NB4 (cell line): ENCODE measurements at regions not wholly inside any gene's neighbourhood (a gene's known extent, or its start where the extent isn't known, plus 50 kb on each side); places are given as distances from the start of the nearest gene placed in this dataset.

Experiments used
- DNase-seq: peaks from one replicate; pipeline ENCODE4 v3.0.0; 2010; ENCODE audit warnings: low read depth
- H3K4me3 ChIP-seq: one replicate; pipeline ENCODE4 v1.5.1; 2011; ENCODE audit warnings: mild to moderate bottlenecking, low read depth, low read length, moderate library complexity
- MAX ChIP-seq: IDR thresholded peaks from 2 replicates; pipeline ENCODE4 v1.6.1; 2011; ENCODE audit warnings: low read depth, low read length
- MYC ChIP-seq: IDR thresholded peaks from 2 replicates; pipeline ENCODE4 v1.6.1; 2011; ENCODE audit warnings: low read depth, low read length
- POLR2A ChIP-seq: IDR thresholded peaks from 2 replicates; pipeline ENCODE4 v1.6.1; 2011; ENCODE audit warnings: mild to moderate bottlenecking; ENCODE audit not compliant: insufficient read length; ENCODE audit errors: extremely low read depth
- TF ChIP-seq, protein P1 (sequence below): IDR thresholded peaks from one replicate; pipeline ENCODE4 v1.5.1; 2012; ENCODE audit warnings: low read depth, low read length

DNA sequence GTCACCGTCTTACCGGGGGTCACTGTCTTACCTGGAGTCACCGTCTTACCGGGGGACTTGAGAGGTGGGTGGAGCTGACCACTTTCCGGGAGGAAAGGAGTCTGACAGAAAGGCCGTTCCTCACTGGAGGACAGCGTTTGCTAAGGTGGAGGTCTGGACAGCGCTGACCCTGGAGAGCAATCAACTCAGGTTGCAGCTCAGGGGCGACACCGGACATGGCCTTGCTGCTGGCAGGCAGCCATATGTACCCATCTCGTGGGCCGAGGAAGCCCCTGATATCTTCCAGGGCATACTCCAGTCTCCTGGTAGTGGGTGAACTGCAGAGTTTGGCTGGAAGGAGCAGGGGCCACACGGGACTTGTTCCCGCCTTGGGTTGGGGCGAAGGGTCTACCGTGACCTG, 234.6 kb upstream of the MYT1L start:
- no peak for DNase-seq

DNA sequence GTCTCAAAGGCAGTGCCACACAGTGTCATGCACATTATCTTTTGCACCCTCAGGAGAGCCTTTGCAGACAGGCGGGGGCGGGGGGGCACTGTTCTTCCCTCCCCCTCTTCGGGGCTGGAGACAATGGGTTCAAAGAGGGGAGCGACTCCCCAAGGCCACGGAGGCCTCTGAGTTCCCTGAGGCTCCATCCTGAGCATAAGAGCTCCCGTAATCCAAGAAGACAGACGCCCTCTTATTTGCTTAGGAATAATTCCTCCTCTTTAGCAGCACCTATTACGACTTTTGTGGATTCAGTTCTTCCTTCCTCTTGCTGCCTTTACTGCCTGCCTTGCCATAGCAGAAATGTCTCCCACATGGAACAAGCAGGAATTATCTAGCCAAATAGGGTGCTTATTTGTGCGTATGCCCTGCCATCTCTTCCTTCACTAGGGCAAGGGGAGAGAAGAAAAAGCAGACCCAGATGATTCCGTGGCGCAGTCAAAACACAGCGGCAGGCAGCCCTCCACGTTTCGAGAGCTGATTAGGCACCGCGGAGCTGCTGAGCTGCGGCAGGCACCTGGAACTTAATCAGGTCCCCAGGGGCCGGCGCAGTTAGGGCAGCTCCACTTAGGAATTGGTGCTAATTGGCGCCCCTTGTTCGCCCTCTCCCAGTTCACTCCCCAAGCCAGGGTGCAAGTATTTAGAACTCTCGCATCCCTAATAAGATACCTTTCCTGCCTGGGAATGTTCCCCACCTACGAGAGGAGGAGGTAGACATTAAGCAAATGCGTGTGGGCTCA, 233.4 kb upstream of the MYT1L start:
- no peak for DNase-seq
- TF ChIP-seq MAX (no peak), MYC (no peak), POLR2A (no peak)
- TF ChIP-seq, protein P1, sequence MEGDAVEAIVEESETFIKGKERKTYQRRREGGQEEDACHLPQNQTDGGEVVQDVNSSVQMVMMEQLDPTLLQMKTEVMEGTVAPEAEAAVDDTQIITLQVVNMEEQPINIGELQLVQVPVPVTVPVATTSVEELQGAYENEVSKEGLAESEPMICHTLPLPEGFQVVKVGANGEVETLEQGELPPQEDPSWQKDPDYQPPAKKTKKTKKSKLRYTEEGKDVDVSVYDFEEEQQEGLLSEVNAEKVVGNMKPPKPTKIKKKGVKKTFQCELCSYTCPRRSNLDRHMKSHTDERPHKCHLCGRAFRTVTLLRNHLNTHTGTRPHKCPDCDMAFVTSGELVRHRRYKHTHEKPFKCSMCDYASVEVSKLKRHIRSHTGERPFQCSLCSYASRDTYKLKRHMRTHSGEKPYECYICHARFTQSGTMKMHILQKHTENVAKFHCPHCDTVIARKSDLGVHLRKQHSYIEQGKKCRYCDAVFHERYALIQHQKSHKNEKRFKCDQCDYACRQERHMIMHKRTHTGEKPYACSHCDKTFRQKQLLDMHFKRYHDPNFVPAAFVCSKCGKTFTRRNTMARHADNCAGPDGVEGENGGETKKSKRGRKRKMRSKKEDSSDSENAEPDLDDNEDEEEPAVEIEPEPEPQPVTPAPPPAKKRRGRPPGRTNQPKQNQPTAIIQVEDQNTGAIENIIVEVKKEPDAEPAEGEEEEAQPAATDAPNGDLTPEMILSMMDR: no peak

More for the DNA sequence above, 234.6 kb upstream of the MYT1L start:
- TF ChIP-seq MYC (no peak), MAX (no peak), POLR2A (no peak)
- TF ChIP-seq, protein P1: no peak
- no peak overlapping the region for H3K4me3 ChIP-seq

DNA sequence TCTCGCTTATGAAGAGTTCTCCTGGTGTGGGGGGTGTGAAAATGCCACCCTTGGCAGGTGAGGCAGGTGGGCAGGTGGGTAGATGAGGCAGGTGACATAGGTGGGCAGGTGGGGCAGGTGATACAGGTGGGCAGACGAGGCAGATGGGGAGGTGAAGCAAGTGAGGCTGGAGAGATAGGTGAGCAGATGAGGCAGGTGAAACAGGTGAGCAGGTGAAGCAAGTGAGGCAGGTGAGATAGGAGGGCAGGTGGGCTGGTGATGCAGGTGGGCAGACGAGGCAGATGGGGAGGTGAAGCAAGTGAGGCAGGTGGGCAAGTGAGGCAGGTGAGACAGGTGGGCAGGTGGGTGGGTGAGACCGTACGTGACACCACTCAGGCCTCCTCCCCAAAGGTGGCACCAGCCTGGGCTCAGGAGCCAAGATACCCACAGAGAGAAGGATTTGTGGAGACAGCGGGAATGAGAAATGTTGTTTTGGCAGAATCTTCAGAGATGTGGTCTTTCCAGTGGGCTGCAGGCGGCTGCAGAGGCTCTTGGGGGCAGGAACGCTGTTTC, 232.3 kb upstream of the MYT1L start:
- TF ChIP-seq, protein P1: no peak
- no peak for TF ChIP-seq POLR2A
- no peak for TF ChIP-seq MYC
- no peak for TF ChIP-seq MAX
- no peak overlapping the region for H3K4me3 ChIP-seq

More for the DNA sequence above, 233.4 kb upstream of the MYT1L start:
- H3K4me3 ChIP-seq: no peak overlapping the region

DNA sequence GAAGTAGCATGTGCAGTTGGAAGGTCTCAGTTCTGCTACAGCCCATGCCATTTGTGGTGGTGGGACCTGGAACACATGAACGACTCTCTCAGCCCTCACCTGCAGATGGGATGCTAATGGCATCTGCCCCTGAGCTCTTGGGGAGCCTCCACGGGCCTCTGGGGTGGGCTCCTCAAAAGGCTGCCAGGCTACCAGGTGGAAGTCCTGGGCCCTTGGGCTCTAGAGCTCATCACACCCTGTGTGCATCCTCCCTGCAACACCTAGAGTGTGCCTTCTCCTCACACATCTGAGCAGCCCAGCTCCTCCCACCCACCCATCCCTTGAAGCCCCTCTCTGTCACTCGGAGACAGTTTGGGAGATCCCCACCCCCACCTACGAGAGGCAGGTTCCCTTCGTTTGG, 231.8 kb upstream of the MYT1L start:
- no peak overlapping the region for H3K4me3 ChIP-seq
- no peak for TF ChIP-seq MAX
- TF ChIP-seq POLR2A: no peak
- no peak for TF ChIP-seq MYC
- TF ChIP-seq, protein P1: no peak
- DNase-seq: no peak

More for the DNA sequence above, 232.3 kb upstream of the MYT1L start:
- no peak for DNase-seq

DNA sequence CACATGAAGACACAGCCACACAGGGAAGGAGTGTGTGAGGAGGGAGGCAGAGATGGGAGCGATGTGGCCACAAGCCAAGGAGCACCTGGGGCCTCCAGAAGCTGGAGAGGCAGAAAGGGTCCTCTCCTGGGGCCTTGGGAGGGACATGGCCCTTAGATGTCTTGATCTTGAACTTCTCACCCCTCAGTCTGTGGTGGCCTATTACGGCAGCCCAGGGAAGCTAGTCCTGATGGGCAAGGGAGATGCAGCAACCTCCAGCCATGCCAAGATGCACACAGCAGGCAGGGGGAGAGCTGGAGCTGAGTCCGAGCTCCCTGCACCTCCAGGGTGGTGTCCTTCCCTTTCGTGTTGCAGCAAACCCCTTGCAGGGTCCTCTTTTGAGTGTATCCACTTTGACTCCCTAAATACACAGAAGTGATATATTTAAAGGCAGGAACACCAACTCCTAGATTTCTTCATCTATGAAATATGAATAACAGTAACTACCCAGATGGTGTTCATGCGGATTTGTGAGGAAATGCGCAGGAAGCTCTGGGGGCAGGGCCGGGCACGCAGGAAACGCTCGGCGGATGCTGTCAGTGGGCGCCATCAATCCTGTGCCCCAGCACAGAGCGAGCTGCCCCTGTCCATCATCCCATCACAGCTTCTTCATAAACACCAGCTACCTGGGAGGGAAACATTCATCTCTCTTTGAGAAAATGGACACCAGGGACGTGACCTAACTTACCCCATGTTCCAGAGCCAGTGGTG, 230.4 kb upstream of the MYT1L start:
- TF ChIP-seq MYC: no peak
- TF ChIP-seq MAX: no peak
- TF ChIP-seq, protein P1: no peak
- no peak for TF ChIP-seq POLR2A
- no peak for DNase-seq
- H3K4me3 ChIP-seq: no peak overlapping the region
